Mesenchymal stem cell (in vitro differentiated cells and primary cell): ENCODE measurements at regions not wholly inside any gene's neighbourhood (a gene's known extent, or its start where the extent isn't known, plus 50 kb on each side); places are given as distances from the start of the nearest gene placed in this dataset.
"Not testable (repeated sequence)": the region's sequence is repeated elsewhere in the genome, so short reads cannot be mapped to it uniquely, and the experiment has no call there.

Source experiments
- DNase-seq: peaks from one replicate; pipeline ENCODE4 v3.0.0-alpha.2; 2013
- H2AFZ ChIP-seq: one replicate; pipeline ENCODE4 v1.6.1; 2013; ENCODE audit warnings: low read depth, mild to moderate bottlenecking, control low read depth, inconsistent platforms, low read length, moderate library complexity
- H2AK5ac ChIP-seq: 2 replicates; pipeline ENCODE4 v1.6.1; 2013; ENCODE audit warnings: low read length, moderate library complexity, mild to moderate bottlenecking, inconsistent platforms; ENCODE audit not compliant: severe bottlenecking
- H2BK120ac ChIP-seq: one replicate; pipeline ENCODE4 v1.6.1; 2013; ENCODE audit warnings: low read depth, mild to moderate bottlenecking, inconsistent platforms, low read length, moderate library complexity
- H2BK12ac ChIP-seq, 2 experiments: one replicate each; pipeline ENCODE4 v1.6.1; 2013; ENCODE audit warnings: inconsistent platforms in 2 of 2, low read length in 2 of 2, mild to moderate bottlenecking in 2 of 2, moderate library complexity in 2 of 2, control low read depth in 1 of 2
- H2BK15ac ChIP-seq: one replicate; pipeline ENCODE4 v1.6.1; 2013; ENCODE audit warnings: mild to moderate bottlenecking, low read depth, inconsistent platforms; ENCODE audit not compliant: poor library complexity, severe bottlenecking
- H2BK5ac ChIP-seq: 2 replicates; pipeline ENCODE4 v1.6.1; 2013; ENCODE audit warnings: low read depth, mild to moderate bottlenecking, low read length, control low read depth, inconsistent platforms; ENCODE audit not compliant: poor library complexity, severe bottlenecking
- H3K14ac ChIP-seq, 2 experiments: one replicate each; pipeline ENCODE4 v1.6.1; 2013; ENCODE audit warnings: inconsistent platforms in 2 of 2, low read length in 2 of 2, control low read depth in 1 of 2, mild to moderate bottlenecking in 1 of 2, moderate library complexity in 1 of 2
- H3K18ac ChIP-seq, 2 experiments: one replicate each; pipeline ENCODE4 v1.6.1; 2013; ENCODE audit warnings: inconsistent platforms in 2 of 2, low read length in 2 of 2, control low read depth in 1 of 2, low read depth in 1 of 2, mild to moderate bottlenecking in 1 of 2
- H3K23ac ChIP-seq, 2 experiments: one replicate each; pipeline ENCODE4 v1.6.1; 2013; ENCODE audit warnings: inconsistent platforms in 2 of 2, low read length in 2 of 2, mild to moderate bottlenecking in 2 of 2, moderate library complexity in 2 of 2, control low read depth in 1 of 2
- H3K27ac ChIP-seq: 2 replicates; pipeline ENCODE4 v1.5.1; 2013; ENCODE audit warnings: mild to moderate bottlenecking, moderate library complexity, low read length, control low read depth, inconsistent platforms; ENCODE audit not compliant: poor library complexity, severe bottlenecking
- H3K27me3 ChIP-seq, 2 experiments: 2 replicates each; pipeline versions ENCODE4 v1.6.1 to v1.7.0; 2013; ENCODE audit warnings: low read length in 2 of 2, mild to moderate bottlenecking in 2 of 2, moderate library complexity in 2 of 2, control low read depth in 1 of 2, inconsistent platforms in 1 of 2; ENCODE audit not compliant: control insufficient read depth in 1 of 2, insufficient read depth in 1 of 2
- H3K36me3 ChIP-seq, 2 experiments: 2 replicates each; pipeline versions ENCODE4 v1.6.1 to v1.7.0; 2013; ENCODE audit warnings: low read length in 2 of 2, control low read depth in 1 of 2, inconsistent platforms in 1 of 2, low read depth in 1 of 2, mild to moderate bottlenecking in 1 of 2; ENCODE audit not compliant: insufficient read depth in 2 of 2, control insufficient read depth in 1 of 2
- H3K4ac ChIP-seq, 2 experiments: one replicate each; pipeline ENCODE4 v1.6.1; 2013; ENCODE audit warnings: inconsistent platforms in 2 of 2, low read length in 2 of 2, mild to moderate bottlenecking in 2 of 2, moderate library complexity in 2 of 2, control low read depth in 1 of 2, low read depth in 1 of 2
- H3K4me1 ChIP-seq: 2 replicates; pipeline ENCODE4 v1.6.1; 2013; ENCODE audit warnings: low read depth, low read length, control low read depth; ENCODE audit not compliant: control insufficient read depth, insufficient read depth
- H3K4me2 ChIP-seq: 2 replicates; pipeline ENCODE4 v1.6.1; 2013; ENCODE audit warnings: low read length, mild to moderate bottlenecking, inconsistent platforms; ENCODE audit not compliant: poor library complexity, severe bottlenecking
- H3K4me3 ChIP-seq, 2 experiments: 2 replicates each; pipeline versions ENCODE4 v1.5.1 to v1.7.0; 2013; ENCODE audit warnings: low read length in 2 of 2, mild to moderate bottlenecking in 2 of 2, control low read depth in 1 of 2, low read depth in 1 of 2; ENCODE audit not compliant: insufficient read depth in 1 of 2
- H3K79me1 ChIP-seq: replicated peaks from 2 replicates; pipeline ENCODE4 v1.6.1; 2013; ENCODE audit warnings: mild to moderate bottlenecking, control low read depth, low read length, inconsistent platforms; ENCODE audit not compliant: poor library complexity, severe bottlenecking
- H3K9ac ChIP-seq: 2 replicates; pipeline ENCODE4 v1.7.0; 2013; ENCODE audit warnings: mild to moderate bottlenecking, low read length, moderate library complexity
- H3K9me3 ChIP-seq: 2 replicates; pipeline ENCODE4 v1.7.0; 2013; ENCODE audit warnings: mild to moderate bottlenecking, low read length; ENCODE audit not compliant: control insufficient read depth
- H4K8ac ChIP-seq: one replicate; pipeline ENCODE4 v1.6.1; 2013; ENCODE audit warnings: inconsistent platforms, mild to moderate bottlenecking, low read length, moderate library complexity
- H4K91ac ChIP-seq: one replicate; pipeline ENCODE4 v1.6.1; 2013; ENCODE audit warnings: mild to moderate bottlenecking, low read length, inconsistent platforms
- WGBS: methylation state at CpG from one replicate; pipeline ENCODE4 v1.1.7; 2013; ENCODE audit warnings: mixed read lengths; 5-methylcytosine and 5-hydroxymethylcytosine counted together

DNA sequence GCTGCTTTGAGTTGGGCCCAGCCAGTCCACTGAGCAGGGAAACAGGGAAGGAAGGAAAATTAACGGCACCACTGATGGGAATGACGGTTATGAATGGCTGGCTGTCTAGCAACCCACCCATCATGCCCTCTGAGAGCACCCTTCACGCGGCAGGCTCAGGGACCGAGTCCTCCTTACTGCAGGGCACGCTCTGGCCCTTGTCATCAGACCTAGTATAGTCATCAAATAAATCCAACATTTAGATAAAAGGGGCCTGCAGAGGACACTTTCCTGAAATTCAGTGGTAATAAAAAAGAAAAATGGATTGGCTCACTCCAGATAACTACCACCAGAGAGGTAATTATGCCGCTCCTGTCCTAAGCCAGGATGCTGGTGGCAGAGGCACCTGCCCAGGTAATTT lies 509.4 kb downstream of the MATN1 start:
- H2BK15ac ChIP-seq, result no peak overlapping the region
- 66% methylated on average over 6 of the region's 7 CpGs for WGBS
- H3K27me3 ChIP-seq, result peaks cover 0 to 16% of the 10 kb centered on the region in 2 experiments
- H2AK5ac ChIP-seq, result no peak overlapping the region
- DNase-seq, result no peak
- no peak overlapping the region for H4K8ac ChIP-seq
- no peak overlapping the region for H2BK5ac ChIP-seq
- H3K14ac ChIP-seq, result no peak overlapping the region
- no peak overlapping the region for H3K23ac ChIP-seq
- no peak overlapping the region for H3K4me3 ChIP-seq
- H2BK120ac ChIP-seq, result no peak overlapping the region
- H3K9ac ChIP-seq, result no peak overlapping the region
- no peaks in the 10 kb centered on the region for H3K9me3 ChIP-seq
- H3K4me2 ChIP-seq, result no peak overlapping the region
- no peak overlapping the region for H3K18ac ChIP-seq
- no peaks in the 10 kb centered on the region for H3K36me3 ChIP-seq
- H2AFZ ChIP-seq, result no peak overlapping the region
- H3K27ac ChIP-seq, result no peak overlapping the region
- H3K79me1 ChIP-seq, result no peaks in the 10 kb centered on the region
- no peaks in the 10 kb centered on the region for H3K4me1 ChIP-seq
- no peak overlapping the region for H2BK12ac ChIP-seq
- no peak overlapping the region for H4K91ac ChIP-seq
- no peak overlapping the region for H3K4ac ChIP-seq

DNA sequence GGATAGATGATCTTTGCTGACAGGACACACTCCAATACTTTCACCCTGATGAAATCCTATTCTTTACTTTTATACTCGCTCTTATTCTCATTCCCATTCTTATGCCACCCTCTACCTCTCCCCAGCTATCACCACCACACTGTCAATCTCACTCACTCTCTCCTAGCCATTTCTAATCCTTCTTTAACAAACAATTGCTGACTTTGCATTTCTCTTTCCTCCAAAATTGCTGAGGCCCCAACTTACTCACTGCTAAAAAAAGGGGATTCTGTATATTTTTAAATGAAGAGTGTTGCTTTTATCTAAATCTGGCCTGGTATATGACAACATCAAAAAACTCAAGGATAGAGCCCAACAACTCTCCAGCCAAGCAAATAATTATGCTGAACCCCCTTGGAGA lies 515.4 kb downstream of the MATN1 start:
- not testable (repeated sequence) for H3K79me1 ChIP-seq, H4K91ac ChIP-seq

DNA sequence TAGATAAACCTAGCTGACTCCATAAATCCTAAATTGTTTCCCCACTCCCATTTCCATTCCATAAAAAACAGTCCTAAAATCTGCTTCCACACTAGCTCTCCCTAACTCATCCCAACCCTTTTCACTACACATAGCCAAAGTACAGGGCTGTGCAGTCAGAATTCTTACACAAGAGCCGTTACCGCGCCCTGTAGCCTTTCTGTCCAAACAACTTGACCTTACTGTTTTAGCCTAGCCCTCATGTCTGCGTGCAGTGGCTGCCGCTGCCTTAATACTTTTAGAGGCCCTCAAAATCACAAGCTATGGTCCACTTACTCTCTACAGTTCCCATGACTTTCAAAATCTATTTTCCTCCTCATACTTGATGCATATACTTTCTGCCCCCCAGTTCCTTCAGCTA lies 516.8 kb downstream of the MATN1 start:
- H2BK12ac ChIP-seq, H4K8ac ChIP-seq, H2AK5ac ChIP-seq, H3K36me3 ChIP-seq, H3K4me2 ChIP-seq, H3K4ac ChIP-seq, H2AFZ ChIP-seq, H4K91ac ChIP-seq, H3K9ac ChIP-seq, H2BK15ac ChIP-seq, DNase-seq, H3K18ac ChIP-seq, H2BK5ac ChIP-seq, H3K9me3 ChIP-seq, H3K14ac ChIP-seq, H3K23ac ChIP-seq, H3K4me3 ChIP-seq, H3K4me1 ChIP-seq, H3K79me1 ChIP-seq, H2BK120ac ChIP-seq, H3K27me3 ChIP-seq, H3K27ac ChIP-seq: not testable (repeated sequence)
- WGBS, result 90% methylated on average over 5 of the region's 5 CpGs

More for the DNA sequence above, 515.4 kb downstream of the MATN1 start:
- H3K18ac ChIP-seq, H3K27me3 ChIP-seq, H2AFZ ChIP-seq, H2BK12ac ChIP-seq, H3K4me3 ChIP-seq, H2AK5ac ChIP-seq, H3K4me1 ChIP-seq, H2BK120ac ChIP-seq, H3K14ac ChIP-seq, H3K9ac ChIP-seq, H3K4ac ChIP-seq, H3K9me3 ChIP-seq, H3K4me2 ChIP-seq, H2BK15ac ChIP-seq, H3K23ac ChIP-seq, H3K36me3 ChIP-seq, H2BK5ac ChIP-seq, DNase-seq, H3K27ac ChIP-seq, H4K8ac ChIP-seq: not testable (repeated sequence)
- WGBS, result 35% methylated on average over 1 of the region's 1 CpG

DNA sequence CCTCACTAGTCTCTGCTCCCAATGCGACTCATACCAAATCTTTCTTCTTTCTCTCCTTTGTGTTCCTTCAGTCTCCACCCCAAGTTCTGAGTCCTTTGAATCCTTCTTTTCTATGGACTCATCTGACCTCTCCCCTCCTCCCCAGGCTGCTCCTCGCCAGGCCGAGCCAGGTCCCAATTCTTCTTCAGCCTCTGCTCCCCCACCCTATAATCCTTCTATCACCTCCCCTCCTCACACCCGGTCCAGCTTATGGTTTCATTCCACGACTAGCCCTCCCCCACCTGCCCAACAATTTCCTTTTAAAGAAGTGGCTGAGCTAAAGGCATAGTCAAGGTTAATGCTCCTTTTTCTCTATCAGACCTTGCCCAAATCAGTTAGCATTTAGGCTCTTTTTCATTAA lies 518.5 kb downstream of the MATN1 start:
- not testable (repeated sequence) for H3K4me2 ChIP-seq, H3K18ac ChIP-seq, H3K9me3 ChIP-seq, H3K79me1 ChIP-seq, H2BK120ac ChIP-seq, H2BK12ac ChIP-seq, H2BK15ac ChIP-seq, H3K23ac ChIP-seq, H3K4ac ChIP-seq, H3K36me3 ChIP-seq, H3K9ac ChIP-seq, H3K27me3 ChIP-seq, H3K4me1 ChIP-seq, H2BK5ac ChIP-seq, DNase-seq, H2AFZ ChIP-seq, H4K91ac ChIP-seq, H3K14ac ChIP-seq, H3K27ac ChIP-seq, H4K8ac ChIP-seq, H2AK5ac ChIP-seq, H3K4me3 ChIP-seq
- 71% methylated on average over 5 of the region's 5 CpGs for WGBS
